ENCODE measurements at regions not wholly inside any gene's neighbourhood (a gene's known extent, or its start where the extent isn't known, plus 50 kb on each side); places are given as distances from the start of the nearest gene placed in this dataset.
"Not testable (repeated sequence)": the region's sequence is repeated elsewhere in the genome, so short reads cannot be mapped to it uniquely, and the experiment has no call there.

GRCh38 chr2:95765925-95766910, 174.4 kb downstream of the TRIM43 start:
- not testable (repeated sequence) for DNase-seq (ENCODE audit: low spot score)

- DNase-seq (ENCODE audit: low spot score), result not testable (repeated sequence)
Measured at GRCh38 chr2:95767531-95767930, 175.7 kb downstream of the TRIM43 start.

GRCh38 chr2:95767950-95768349, 176.1 kb downstream of the TRIM43 start:
- DNase-seq (ENCODE audit: low spot score), result not testable (repeated sequence)

GRCh38 chr2:95769256-95769655, 177.5 kb downstream of the TRIM43 start:
- not testable (repeated sequence) for DNase-seq (ENCODE audit: low spot score)

- peak; percentile 53 for DNase-seq (ENCODE audit: low spot score)
Measured at GRCh38 chr2:95770726-95771125, 178.9 kb downstream of the TRIM43 start.

- not testable (repeated sequence) for DNase-seq (ENCODE audit: low spot score)
Measured at GRCh38 chr2:95774322-95775192, 182.8 kb downstream of the TRIM43 start.

GRCh38 chr2:95775193-95775531, 183.4 kb downstream of the TRIM43 start:
- DNase-seq (ENCODE audit: low spot score), result not testable (repeated sequence)
